ENCODE measurements at regions not wholly inside any gene's neighbourhood (a gene's known extent, or its start where the extent isn't known, plus 50 kb on each side); places are given as distances from the start of the nearest gene placed in this dataset.

DNA sequence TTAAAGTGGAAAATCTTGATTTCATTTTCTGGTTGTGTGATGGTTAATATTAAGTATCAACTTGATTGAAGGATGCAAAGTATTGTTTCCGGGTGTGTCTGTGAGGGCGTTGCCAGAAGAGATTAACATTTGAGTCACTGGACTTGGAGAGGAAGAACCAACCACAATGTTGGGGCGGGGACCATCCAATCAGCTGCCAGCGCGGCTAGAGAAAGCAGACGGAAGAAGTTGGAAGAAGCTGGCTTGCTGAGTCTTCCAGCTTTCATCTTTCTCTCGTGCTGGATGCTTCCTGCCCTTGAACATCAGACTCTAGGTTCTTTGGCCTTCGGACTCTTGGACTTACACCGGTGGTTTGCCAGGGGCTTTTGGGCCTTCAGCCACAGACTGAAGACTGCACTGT is 832.6 kb upstream of the TMPRSS15 start:
- TF ChIP-seq POLR2A (IDR thresholded peaks at IDR 0.05; ENCODE audit: low read length): no peak
- TF ChIP-seq GATA1 (IDR thresholded peaks at IDR 0.05; ENCODE audit: low read depth, low read length): no peak
